KMS-11 (cell line): ENCODE measurements at regions not wholly inside any gene's neighbourhood (a gene's known extent, or its start where the extent isn't known, plus 50 kb on each side); places are given as distances from the start of the nearest gene placed in this dataset.

Experiments
- H2AFZ ChIP-seq: fragments of 200-600 bp; sonication (generic); 2 replicates; pipeline ENCODE4 v1.6.1; 2016; ENCODE audit warnings: antibody characterized with exemption, mixed run types, low read depth
- H3K27ac ChIP-seq: fragments of 200-600 bp; sonication (generic); 2 replicates; pipeline ENCODE4 v1.6.1; 2016; ENCODE audit warnings: mild to moderate bottlenecking, mixed run types
- H3K27me3 ChIP-seq: fragments of 200-600 bp; sonication (generic); 2 replicates; pipeline ENCODE4 v1.6.1; 2017; ENCODE audit warnings: mild to moderate bottlenecking, low read depth, mixed run types, moderate library complexity; ENCODE audit not compliant: insufficient read depth
- H3K36me3 ChIP-seq: fragments of 200-600 bp; sonication (generic); 2 replicates; pipeline ENCODE4 v1.6.1; 2017; ENCODE audit warnings: mild to moderate bottlenecking, mixed run types; ENCODE audit not compliant: insufficient read depth
- H3K4me1 ChIP-seq: fragments of 200-600 bp; sonication (generic); 2 replicates; pipeline ENCODE4 v1.6.1; 2016; ENCODE audit warnings: mild to moderate bottlenecking, low read depth, mixed run types; ENCODE audit not compliant: poor library complexity, severe bottlenecking
- H3K4me2 ChIP-seq: fragments of 200-600 bp; sonication (generic); 2 replicates; pipeline ENCODE4 v1.7.0; 2016; ENCODE audit warnings: mild to moderate bottlenecking, mixed run types
- H3K4me3 ChIP-seq: fragments of 200-600 bp; sonication (generic); IDR thresholded peaks from 2 replicates; pipeline ENCODE4 v1.6.1; 2017; ENCODE audit warnings: low read depth, low read length, mixed read lengths; ENCODE audit not compliant: insufficient read depth
- H3K79me2 ChIP-seq: fragments of 200-600 bp; sonication (generic); 2 replicates; pipeline ENCODE4 v1.6.1; 2016; ENCODE audit warnings: low read depth, mixed run types; ENCODE audit not compliant: insufficient read depth
- H3K9ac ChIP-seq: fragments of 200-600 bp; sonication (generic); 2 replicates; pipeline ENCODE4 v1.6.1; 2016; ENCODE audit warnings: mild to moderate bottlenecking, mixed run types
- H4K20me1 ChIP-seq: fragments of 200-600 bp; sonication (generic); 2 replicates; pipeline ENCODE4 v1.6.1; 2016; ENCODE audit warnings: mild to moderate bottlenecking, mixed run types; ENCODE audit not compliant: insufficient read depth
- TF ChIP-seq, protein P1 (sequence below): fragments of 200-600 bp; sonication (generic); conservative IDR thresholded peaks from 2 replicates; pipeline ENCODE4 v1.6.1; 2017; ENCODE audit warnings: low read depth, mild to moderate bottlenecking, antibody characterized with exemption, low read length, moderate library complexity, mixed read lengths

DNA sequence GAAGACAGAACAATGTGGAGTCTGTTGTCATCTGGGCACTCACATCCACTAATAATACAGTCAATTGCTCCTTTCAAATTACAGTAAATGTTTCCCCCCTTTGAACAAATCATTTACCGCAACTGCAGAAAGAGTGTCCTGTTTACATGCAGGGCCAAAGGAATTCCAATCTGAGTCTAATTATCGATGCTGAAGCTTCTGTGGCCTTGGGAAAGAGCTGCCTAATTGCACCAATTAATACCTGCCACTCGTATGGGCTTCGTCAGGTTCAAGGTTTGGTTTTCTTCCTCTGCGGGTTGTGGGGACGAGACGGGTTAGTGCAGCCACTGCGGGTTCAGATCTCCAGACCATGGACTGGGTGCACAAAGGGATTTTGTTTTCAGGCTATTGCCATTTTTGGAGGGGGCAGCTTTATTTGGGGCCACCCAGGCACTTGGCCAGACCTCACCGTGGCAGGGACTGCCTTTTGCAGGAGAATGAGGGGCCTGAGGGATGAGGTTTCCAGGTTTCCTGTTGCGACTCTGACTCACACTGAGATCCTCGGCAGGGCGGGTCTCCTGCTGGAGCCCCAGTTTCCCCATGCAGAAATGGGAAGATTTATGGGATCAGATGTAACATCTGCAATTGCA, 147.6 kb downstream of the MIAT start:
- TF ChIP-seq, protein P1, sequence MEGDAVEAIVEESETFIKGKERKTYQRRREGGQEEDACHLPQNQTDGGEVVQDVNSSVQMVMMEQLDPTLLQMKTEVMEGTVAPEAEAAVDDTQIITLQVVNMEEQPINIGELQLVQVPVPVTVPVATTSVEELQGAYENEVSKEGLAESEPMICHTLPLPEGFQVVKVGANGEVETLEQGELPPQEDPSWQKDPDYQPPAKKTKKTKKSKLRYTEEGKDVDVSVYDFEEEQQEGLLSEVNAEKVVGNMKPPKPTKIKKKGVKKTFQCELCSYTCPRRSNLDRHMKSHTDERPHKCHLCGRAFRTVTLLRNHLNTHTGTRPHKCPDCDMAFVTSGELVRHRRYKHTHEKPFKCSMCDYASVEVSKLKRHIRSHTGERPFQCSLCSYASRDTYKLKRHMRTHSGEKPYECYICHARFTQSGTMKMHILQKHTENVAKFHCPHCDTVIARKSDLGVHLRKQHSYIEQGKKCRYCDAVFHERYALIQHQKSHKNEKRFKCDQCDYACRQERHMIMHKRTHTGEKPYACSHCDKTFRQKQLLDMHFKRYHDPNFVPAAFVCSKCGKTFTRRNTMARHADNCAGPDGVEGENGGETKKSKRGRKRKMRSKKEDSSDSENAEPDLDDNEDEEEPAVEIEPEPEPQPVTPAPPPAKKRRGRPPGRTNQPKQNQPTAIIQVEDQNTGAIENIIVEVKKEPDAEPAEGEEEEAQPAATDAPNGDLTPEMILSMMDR: no peak
- H2AFZ ChIP-seq: no peak overlapping the region
- H3K4me1 ChIP-seq: no peaks in the 10 kb centered on the region

DNA sequence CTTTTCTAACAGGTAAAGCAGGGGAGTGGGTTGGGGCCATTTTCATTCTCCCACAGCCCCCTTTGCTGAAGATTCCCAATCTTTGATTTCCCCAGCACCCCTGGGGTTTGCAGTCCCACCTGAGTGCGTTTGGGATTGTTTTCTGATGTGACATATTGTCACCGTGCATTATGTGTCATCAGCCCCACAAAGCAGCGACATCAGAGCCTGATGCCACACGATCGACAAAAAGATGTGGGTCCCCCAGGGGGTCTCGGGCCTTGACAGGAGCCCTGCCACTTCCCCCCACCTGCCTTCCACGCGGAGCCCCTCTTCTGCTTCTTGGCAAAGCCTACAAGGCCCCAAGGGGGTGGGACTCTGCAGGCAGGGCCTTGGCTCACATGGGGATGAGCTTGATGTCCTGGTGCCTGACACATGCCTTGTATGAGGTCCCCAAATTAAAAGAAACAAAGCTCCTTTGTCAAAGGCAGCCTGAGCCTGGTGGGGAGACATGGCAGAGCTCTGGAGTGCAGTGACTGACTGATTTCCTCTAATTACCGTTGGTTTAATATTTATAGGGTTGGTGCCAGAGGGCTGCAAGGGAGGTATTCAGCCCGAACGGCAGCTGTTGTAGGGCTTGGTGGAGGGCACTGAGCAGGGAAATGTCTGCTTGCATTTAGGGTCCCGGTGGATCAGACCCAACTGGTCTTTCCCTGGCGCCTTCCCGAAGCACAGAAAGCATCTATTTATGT, 149.2 kb downstream of the MIAT start:
- Histone ChIP-seq H2AFZ (no peak overlapping the region), H3K4me2 (no peak overlapping the region), H3K79me2 (no peaks in the 10 kb centered on the region), H4K20me1 (no peaks in the 10 kb centered on the region), H3K27me3 (no peaks in the 10 kb centered on the region), H3K4me3 (no peak overlapping the region), H3K4me1 (no peaks in the 10 kb centered on the region), H3K27ac (no peak overlapping the region), H3K36me3 (no peaks in the 10 kb centered on the region), H3K9ac (no peak overlapping the region)
- TF ChIP-seq, protein P1: no peak

More for the DNA sequence above, 147.6 kb downstream of the MIAT start:
- Histone ChIP-seq H3K27me3 (no peaks in the 10 kb centered on the region), H3K4me2 (no peak overlapping the region), H3K4me3 (no peak overlapping the region), H3K27ac (no peak overlapping the region), H3K36me3 (no peaks in the 10 kb centered on the region), H3K9ac (no peak overlapping the region), H4K20me1 (no peaks in the 10 kb centered on the region), H3K79me2 (no peaks in the 10 kb centered on the region)

DNA sequence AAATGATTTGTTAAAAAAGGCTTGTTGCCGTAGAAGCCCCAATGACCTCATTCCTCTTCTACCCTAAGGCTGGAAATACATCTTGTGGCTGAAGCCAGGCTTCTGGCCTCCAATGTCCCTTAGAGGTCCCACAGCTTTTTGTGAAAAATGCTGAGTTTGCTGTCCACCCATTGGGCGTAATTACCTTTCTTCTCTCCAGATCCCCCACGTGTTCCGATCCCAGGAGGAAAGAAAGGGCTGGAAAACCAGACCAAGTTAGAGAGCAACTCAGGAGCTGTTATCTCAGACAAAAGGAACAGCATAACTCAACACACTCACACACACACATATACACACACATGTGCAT, 154.2 kb downstream of the MIAT start:
- no peaks in the 10 kb centered on the region for H4K20me1 ChIP-seq
- H3K9ac ChIP-seq: no peak overlapping the region
- TF ChIP-seq, protein P1: no peak
- no peaks in the 10 kb centered on the region for H3K36me3 ChIP-seq
- no peaks in the 10 kb centered on the region for H3K79me2 ChIP-seq
- H3K27ac ChIP-seq: no peak overlapping the region
- no peak overlapping the region for H3K4me2 ChIP-seq
- H3K4me1 ChIP-seq: no peaks in the 10 kb centered on the region
- H2AFZ ChIP-seq: no peak overlapping the region
- H3K27me3 ChIP-seq: no peaks in the 10 kb centered on the region
- no peak overlapping the region for H3K4me3 ChIP-seq

DNA sequence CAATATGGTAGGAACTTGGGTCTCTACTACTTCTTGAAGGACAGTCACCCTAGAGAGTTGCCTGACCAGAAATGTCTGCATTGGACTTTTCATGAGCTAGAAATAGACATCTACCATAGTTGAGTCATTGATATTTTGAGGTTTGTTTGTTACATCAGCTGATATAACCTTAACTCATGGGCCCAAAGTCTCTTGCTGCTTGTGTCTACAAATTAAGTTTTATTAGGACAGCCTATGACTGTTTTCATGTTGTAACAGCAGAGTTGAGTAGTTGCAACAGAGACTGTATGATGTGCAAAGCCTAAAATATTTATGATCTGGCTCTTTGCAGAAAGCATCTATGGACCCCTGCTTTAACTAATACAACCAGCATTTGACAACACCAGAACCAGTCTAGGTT, 155.3 kb downstream of the MIAT start:
- H3K9ac ChIP-seq: no peak overlapping the region
- no peak overlapping the region for H2AFZ ChIP-seq
- H3K4me3 ChIP-seq: no peak overlapping the region
- H3K27me3 ChIP-seq: no peaks in the 10 kb centered on the region
- H3K27ac ChIP-seq: no peak overlapping the region
- no peak overlapping the region for H3K4me2 ChIP-seq
- H3K79me2 ChIP-seq: no peaks in the 10 kb centered on the region
- H3K36me3 ChIP-seq: no peaks in the 10 kb centered on the region
- no peaks in the 10 kb centered on the region for H3K4me1 ChIP-seq
- H4K20me1 ChIP-seq: no peaks in the 10 kb centered on the region
- TF ChIP-seq, protein P1: no peak
